ENCODE measurements at regions not wholly inside any gene's neighbourhood (a gene's known extent, or its start where the extent isn't known, plus 50 kb on each side); places are given as distances from the start of the nearest gene placed in this dataset.

GRCh38 chr7:25788961-25789620 lies 362.9 kb upstream of the NFE2L3 start:
- TF ChIP-seq CTCF (IDR thresholded peaks at IDR 0.05), result no peak
- TF ChIP-seq POLR2A (IDR thresholded peaks at IDR 0.05), result no peak
